Hematopoietic multipotent progenitor cell (in vitro differentiated cells): ENCODE measurements at regions not wholly inside any gene's neighbourhood (a gene's known extent, or its start where the extent isn't known, plus 50 kb on each side); places are given as distances from the start of the nearest gene placed in this dataset.
A peak's percentile ranks its signal among the peaks of the same experiment; 100 is the strongest.

Experiments used
- DNase-seq, 3 donors: peaks; one replicate each; pipeline ENCODE4 v3.0.0-alpha.2; 2011 to 2015; ENCODE audit warnings: low read depth in 2 of 3, low spot score in 2 of 3

DNA sequence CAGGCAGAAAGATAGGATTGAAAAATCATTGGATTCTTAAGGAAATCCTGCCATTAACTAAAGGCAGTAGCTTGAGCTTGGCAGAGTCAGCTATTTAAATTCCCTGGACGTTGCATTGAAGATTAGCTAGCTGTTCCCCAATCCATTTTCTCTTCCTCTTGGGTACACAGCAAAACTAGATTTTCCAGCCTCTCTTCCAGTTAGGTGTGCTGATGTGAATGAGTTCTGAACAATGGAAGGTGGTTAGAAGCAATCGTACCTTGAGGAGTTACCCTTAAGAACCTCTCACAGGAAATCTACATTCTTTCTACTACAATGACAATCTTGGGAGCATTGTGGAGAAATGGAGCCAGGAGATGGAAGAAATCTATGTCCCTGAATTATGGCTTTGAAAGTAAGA lies 383.2 kb upstream of the TBL1XR1 start:
- DNase-seq: no peak

DNA sequence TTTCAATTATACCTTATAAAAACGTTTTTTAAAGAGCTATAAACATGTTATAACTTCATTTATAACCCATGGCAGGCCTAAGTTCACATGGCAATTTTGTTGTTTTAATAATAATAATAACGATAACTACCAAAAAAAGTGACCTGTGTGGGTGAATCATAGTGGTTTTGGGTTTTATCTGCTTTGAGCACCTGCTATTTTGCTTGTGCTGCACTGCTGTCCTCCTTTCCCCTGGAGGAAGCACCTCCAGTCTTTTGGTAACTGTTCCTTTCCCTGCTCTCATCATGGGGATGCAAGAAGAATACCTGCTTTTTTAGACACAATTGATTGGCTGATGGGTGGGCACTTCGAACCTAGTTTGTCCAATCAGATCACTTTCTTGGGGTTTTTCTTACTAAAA lies 388.0 kb upstream of the TBL1XR1 start:
- no peak for DNase-seq

DNA sequence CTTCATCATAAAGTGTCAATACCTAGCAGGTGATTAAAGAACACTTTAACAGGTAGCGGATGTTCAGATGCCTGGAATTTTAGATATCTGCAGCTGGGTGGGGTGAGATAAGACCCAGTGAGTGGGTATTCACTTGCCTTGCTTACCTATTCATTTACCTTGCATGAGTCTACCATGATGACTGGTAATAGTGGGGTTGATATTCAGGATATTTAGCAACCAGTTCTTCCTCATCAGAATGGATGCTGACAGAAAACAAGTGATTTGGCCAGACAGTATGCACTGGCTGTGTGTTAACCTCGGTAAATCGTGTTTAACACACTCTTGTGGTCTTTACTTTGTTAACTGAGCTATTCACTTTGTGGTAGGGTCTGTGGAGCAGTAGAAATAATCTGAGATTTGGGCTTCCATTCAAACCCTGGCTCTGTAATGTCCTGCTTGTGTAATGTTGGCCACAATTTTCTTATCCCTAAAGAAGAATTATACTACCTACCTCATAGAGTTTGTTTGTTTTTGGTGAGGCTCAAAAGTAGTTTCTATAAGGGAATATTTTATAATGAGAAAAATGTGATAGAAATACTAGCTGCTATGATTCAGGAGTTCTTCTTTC lies 391.9 kb upstream of the TBL1XR1 start:
- no peak for DNase-seq

DNA sequence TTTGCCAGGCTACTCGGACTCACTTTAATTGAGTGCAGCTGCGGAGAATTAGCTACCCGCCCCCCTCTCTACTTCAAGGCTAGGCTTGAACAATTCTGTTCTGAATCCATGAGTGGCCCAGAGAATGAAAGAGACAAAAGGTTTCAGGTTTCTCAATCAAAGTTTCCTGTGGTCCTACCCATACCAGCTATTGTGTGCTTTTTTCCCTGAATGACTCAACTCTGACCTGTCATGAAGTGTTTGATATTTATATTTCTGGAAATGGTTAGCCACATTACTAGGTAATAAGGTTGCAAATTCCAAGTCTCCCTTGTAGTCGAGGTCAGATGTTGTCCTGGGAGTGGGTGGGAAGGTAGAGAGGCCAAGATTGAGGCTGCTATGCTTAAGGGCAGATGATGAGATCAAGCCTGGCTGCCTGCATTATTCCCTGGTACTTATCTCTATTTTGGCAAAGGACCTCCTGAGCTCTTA lies 392.7 kb upstream of the TBL1XR1 start:
- DNase-seq: no peak

DNA sequence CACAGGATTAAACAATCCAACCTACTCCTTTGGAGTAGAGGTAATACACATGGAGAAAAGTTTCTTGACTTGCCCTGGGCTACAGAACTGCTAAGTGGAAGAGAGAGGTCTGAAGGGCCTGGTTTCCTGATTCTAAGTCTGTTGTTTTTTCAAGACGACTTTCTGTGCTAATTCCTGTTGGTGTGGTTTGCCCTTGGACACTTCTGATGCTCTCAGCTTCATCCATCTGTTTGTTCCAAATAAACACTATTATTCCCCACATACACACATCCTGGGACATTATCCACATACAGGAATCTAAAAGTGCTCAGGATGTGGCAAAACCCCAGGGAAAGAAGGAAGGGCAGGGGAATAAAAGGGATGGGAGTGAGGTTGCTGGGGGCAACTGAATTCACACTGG lies 393.5 kb upstream of the TBL1XR1 start:
- DNase-seq: no peak

DNA sequence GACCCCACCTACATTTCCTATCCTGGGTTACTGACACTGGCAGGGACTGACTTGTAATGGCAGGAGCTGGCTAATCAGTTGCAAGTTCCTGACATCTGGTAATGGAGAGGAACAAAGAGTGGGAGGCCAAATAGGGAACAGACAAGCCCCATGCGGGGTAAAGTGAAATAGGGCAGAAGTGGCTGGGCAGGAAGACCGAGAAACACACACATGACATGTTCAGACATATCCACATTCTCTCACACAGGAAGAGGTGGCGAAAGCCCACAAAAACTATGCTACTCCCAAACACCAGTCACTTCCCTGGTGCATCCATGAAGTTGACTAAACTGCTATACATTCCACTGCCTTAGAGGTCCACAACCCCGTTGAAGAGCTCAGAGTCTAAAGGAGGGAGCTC lies 394.1 kb upstream of the TBL1XR1 start:
- DNase-seq: peak in 1 of 3 donors; percentile 19

DNA sequence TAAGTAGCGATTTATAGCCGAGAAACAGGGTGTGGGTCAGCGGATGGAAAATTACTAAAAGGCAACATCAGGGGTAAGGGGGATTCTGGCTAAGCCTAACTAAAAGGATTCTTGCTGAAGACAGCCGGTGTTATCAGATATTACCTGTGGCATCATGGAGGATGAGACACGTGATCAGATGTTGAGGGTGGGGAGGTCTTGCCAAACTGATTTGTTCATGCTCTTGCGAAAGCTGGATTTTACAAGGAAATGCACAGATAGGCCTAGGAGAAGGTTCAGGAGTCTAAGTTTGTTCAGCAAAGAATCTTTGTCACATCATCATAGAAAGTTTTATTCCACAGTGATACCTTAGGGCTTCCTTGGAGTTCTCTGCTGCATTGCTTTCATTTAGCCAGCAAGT lies 396.8 kb upstream of the TBL1XR1 start:
- no peak for DNase-seq

DNA sequence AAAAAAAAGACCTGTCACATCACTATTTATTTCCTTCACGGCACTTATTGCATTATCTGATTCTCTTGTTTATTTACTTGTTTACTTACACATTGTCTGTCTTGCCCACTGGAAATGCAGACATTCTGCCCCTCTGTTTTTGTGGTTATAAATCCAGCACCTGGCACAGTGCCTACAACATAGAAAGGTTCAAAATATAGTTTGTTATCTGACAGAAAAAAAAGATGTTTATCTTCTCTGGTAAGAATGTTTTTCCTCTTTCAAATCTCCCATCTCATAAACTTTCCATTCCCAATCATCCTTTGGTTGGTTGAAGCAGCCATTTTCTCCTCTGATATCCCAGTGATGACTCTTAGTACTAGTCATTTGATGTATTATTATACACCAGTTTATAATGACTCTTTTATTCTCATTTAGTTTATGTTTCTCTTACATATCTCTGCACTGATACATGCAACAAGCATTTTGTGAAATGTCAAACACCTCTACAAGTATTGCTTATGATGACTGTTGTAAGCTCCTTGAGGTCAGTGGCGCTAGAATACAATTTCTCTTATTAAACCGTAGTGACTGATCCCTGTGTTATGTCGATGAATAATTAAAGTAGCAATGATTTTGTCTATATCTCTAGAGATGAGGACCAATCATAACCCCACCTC lies 398.4 kb upstream of the TBL1XR1 start:
- no peak for DNase-seq

DNA sequence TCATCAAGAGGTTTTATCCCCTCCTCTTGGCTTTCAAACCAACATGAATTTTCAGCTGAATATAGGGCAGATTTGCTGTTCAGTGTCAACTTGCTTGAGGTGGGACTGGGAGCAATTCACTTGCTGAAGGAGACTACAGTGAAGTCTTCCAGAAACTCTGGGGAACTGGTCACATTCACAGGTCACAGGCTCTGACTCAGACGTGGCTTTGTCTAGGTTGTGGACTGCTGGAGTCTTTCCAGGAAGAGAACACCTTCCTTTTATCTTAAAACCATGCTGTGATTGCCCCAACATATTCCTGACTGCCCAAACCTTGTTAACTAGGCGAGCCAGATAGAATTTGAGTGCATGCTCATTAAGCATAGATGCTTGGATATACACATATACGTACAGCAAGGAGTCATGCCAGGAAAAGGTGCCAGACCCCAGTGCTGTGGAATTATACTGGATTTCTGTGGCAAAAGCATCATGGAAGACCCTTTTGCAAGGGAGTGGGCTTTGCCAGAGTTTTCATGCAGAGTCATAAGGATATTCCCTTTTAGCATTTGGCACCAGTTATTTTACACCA lies 399.1 kb upstream of the TBL1XR1 start:
- DNase-seq: no peak

DNA sequence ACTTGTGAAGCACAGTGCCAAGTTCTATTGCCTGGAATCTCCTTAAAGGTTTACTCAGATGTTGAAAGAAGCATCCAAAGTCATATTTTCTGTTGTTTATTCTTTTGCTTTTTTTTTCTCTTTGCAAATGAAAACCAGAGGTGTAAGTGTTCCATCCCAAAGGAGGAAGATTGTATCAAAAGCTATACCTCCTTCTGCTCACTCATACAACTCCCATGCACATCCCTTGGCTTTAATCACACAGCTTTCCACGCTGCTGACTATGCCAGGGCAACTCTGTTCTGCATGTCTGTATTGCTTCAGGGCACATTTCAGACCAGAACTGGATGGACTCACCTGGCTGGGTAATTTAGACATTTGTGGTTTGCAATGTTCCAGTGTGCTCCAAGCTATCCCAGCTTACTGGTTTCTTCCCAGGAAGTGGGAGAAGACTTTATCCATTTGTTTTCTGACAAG lies 399.6 kb upstream of the TBL1XR1 start:
- no peak for DNase-seq

DNA sequence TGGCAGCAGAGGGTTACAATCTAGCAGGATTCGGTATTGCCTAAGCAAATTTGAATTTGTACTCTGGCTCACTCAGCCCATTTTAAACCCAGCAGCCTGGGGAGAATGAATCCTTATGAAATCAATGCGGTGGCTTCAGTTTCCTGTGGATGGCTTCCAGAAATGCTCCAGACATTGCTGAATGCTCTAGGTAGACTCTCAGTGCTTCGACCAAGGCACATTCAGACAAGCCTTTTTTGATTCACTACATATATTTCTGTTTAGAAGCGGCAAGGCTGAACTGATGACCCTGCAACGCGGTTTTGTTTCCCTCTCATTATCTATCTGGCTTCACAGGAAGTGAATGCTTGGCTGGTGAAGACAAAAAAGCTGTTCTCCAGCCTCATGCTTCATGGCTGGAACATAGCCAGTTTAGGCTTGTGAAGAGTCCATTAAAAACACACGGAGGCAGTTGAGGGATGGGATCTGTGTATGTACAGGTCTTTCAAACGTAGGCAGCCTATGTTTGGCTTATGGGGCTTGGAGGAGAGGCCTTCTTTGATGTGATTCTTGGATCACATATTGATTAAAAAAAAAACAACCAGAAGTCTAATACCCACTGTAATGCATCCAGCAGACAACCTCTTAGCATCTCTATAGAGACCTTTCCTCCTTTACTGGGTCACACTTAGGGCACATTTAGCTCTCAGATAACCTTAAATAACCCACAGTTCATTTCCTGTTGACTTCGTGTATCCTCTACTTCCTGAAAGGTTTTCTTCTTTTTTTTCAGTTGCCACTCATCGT lies 400.2 kb upstream of the TBL1XR1 start:
- DNase-seq: peak in 2 of 3 donors; percentile 18 to 39

DNA sequence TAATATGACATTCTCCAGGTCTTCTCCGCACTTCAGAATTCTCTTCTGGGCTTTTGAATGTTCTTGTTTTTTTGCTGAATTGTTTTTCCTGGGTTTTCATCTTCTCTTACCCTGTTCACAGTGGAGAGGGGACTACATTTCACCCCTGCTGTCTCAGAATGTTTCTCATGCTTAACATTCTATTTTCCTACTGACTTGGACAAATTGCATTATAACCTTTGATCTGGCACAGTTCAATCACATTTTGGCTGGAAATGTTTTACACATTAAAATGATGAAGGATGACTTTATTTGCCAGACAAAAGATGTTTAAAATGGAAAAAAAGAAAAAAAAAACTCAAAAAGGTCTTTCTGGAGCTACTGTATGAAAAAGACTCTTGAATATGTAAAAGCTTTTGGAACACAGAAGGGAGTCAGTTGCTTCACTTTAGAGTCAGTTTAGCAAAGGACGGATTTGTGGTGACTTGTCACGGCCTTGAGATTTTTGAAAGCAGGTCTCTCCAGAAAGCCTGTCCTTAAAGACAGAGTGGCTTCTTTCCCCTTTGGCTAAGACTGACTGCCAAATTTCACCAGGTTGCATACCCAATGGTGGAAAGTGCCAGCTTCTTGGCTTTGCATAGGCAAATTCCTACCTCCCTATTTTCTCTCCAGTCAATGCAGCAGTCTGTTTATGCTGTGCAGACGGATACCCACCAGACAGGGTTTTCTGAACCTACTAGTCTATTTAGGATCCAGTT lies 401.0 kb upstream of the TBL1XR1 start:
- no peak for DNase-seq

DNA sequence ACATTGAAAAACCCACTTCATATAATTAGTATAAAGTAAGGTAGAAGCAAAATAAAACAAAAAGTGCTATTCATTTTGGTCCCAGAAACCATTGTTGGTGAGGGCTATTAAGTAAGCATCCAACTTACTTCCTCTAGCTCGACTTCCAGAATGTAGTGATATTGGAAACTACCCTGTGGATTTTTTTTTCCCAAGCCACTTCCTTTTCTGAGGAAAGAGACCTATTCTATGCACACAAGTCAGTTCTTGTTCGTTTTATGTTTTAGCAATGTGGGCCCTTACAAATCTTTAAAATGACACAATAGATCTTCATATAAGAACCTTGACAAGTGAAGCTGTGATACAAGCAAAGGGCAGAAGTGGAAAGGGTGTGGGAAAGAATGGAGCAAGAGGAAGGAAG lies 402.0 kb upstream of the TBL1XR1 start:
- no peak for DNase-seq

DNA sequence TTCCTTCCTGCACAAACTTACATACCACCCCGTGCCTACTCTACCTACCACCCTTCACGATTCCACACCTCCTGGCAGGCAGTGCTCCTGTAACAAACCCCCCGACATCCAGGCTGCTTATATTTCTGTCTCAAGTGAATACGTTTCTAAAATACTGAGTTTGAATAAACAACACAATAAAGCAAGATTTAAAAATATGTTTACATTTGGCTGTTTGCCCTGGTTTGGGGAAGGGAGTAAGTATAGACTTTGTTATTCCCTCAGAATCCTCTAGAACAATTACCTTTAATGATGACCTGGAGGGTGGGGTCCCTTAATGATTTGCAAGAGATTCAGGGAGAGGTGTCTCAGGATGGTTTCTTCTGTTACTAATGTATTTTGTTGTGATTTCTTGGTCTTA lies 402.6 kb upstream of the TBL1XR1 start:
- DNase-seq: no peak

DNA sequence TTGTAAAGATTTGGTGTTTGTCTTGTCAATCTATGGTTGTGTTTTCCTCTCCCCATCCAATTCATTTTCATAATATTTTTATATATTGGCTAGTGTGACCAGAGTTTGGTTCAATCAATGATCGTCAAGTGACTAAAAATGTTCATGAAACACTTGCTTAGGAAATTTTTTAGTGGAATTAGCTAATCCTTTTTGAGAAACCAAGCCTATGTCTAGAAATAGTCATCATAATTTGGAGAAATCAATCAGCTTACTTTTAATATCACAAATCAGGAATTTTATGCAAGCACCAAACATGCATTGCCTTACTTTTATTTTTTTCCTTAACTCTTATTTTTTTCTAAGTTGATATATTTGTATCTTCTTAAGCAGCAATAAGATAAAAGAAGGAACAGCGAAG lies 403.1 kb upstream of the TBL1XR1 start:
- DNase-seq: no peak

DNA sequence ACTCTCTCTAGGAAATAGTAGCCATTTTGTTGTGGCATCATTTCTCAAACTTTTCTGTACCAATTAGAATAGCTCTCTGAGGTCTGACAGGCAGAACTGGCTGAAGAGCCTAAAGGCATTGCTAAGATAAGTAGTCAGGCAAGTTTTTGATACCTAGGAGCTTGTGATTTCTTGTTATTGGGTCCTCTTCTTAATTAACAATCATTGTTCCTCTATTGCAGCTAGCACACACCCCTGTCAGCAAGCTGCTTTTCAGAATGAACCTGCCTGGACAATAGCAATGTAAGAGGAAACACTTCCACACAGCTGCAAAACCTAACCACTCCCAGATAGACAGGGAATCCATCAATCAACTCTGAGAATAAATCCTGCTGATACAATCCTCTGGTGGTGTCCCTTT lies 403.9 kb upstream of the TBL1XR1 start:
- DNase-seq: peak in 1 of 3 donors; percentile 30

DNA sequence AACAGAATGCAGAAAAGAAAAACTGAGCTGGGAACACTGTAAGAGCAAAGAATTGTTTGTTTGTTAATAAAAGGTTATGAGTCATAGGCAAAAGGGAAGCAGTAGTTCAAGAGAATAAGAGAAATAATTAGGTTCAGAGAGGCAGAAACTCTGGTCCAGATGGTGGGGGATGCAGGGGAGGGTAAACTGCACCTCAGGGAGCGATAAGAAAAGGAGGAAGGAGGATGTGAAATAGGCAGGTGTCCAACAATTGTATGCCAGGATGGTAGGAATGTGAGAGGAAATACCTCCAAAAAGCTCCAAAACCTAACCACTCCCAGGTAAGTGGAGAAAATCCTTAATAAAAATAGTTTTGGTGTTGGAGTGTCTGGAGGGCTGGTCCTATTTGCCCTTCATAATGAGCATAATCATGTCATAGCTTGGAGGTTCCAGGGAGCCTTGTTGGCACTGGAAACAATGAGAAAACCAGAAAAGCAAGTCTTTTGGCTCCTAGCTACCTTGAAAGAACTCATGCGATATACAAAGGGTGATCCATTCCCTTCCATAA lies 405.4 kb upstream of the TBL1XR1 start:
- DNase-seq: peak in 1 of 3 donors; percentile 51

DNA sequence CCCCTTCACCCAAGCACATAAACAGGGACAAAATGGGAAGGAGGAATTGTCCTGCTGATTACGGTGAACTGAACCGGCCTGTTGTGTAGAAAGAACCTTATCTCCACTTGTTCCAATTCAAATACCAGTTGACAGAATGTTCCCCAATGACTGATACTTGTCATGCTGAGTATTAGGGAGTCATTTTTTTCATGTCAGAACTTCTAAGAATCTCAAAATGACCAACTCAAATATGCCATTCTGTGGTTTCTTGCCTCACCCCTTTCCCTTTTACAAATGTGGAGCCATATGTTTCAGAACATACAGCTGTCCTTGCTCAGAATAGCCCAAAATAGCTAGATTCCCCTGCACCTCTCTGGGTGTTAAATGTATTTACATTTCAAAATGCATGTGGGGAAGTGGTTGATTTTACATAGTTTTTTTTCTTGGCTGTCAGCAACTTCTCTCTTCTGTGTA lies 405.9 kb upstream of the TBL1XR1 start:
- peak in 1 of 3 donors; percentile 37 for DNase-seq

DNA sequence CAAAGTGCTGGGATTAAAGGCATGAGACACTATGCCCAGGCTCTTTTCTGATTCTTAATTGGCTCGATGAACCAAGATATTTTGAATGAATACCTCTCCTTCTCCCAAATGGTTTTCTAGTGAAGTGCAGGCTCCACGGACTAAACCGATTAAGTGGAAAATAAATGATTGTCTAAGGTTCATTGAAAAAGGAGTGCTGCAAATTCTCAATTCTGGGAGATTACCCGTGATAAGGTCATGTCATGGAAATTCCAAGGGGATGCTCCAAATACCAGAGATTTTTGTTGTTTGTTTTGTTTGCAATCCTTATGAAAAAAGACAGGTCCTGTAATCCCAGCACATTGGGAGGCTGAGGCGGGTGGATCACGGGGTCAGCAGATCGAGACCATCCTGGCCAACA lies 406.9 kb upstream of the TBL1XR1 start:
- DNase-seq: no peak

DNA sequence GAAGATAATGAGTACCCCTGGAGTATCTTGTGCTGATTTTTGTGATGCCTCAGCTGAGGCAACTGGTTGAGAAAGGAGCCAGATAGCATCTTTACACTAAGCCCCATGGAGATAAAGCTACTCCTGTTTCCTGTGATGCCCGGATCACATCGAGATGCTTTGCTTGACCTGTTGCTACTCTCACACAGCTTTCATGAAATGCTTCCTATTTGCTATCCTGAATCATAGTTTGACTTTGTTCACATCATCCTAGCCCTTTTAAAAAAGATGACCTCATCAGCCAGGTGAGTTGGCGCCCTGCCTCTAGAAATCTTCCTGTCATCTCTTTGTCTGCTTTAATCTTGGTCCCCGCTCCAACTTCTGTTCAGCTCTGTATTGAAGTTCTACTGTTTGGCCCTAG lies 409.6 kb upstream of the TBL1XR1 start:
- no peak for DNase-seq
